SHP77 treated with DMSO at 0.1 percent for 48 hours (cell line): ENCODE measurements at regions not wholly inside any gene's neighbourhood (a gene's known extent, or its start where the extent isn't known, plus 50 kb on each side); places are given as distances from the start of the nearest gene placed in this dataset.

ENCODE experiments used
- DNase-seq: peaks from one replicate; lab custom pipeline; 2025; lab: John Stamatoyannopoulos, UW

DNA sequence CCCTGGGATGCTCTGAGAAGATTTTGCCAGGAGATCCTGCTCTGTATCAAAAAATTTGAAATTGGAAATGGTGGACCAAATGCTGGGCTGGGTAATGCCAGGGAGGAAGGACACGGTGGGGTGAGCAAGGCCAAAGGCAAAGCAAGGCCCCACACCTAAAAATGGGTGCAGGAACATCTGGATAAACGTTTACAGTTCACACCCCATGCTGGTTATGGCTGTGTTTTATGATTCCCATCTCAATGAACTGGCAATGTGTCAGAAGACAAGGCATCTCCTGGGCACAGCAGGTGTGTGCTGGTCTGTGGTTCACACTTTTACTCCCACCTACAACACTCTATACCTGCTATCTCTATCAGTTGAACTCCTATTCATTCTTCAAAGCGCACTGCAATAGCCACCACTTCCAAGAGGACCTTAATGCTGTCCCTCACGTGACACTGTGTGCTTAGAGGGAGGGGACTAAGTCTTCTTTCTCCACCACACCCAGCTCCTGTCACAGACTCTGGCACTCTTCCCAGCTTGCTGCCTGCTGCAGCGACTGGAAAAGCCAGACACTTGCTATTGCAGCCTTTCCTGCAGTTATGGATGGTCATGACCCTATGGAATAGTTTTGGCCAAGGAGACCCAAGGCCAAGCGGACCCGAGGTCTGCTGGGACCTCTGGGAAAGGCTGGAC is 277.5 kb downstream of the CTTN start:
- DNase-seq, result no peak

DNA sequence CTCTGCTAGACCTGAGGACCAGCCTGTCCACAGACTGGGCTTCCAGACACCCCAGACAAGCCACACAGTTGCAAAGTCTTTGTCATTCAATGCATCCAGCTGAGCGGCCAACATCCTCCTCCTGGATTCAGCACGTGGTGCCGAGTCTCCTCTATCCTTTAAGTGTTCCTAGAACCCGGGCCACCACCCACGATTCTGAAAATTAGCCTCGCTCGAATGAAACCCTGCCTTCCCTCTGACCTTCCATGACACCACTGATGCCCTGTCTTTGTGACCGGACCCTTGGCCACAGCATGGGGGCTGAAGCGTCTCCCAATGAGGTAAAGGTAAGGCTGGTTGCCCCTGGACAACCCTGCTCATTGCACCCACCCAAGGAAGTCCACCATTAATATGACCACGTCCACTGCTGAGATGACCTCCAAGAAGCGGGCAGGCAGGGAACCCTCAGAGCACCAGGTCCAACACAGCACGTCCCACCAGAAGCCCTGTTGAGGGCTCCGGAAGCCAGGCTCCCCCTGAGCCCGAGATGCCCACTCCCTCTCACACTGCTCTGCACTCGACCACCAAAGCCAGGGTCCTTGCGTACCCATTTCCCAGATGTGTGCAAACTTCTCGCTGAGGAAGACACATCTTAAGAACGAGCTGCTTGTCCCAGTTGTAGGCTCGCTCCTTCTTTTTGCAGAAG is 279.0 kb downstream of the CTTN start:
- DNase-seq, result no peak

DNA sequence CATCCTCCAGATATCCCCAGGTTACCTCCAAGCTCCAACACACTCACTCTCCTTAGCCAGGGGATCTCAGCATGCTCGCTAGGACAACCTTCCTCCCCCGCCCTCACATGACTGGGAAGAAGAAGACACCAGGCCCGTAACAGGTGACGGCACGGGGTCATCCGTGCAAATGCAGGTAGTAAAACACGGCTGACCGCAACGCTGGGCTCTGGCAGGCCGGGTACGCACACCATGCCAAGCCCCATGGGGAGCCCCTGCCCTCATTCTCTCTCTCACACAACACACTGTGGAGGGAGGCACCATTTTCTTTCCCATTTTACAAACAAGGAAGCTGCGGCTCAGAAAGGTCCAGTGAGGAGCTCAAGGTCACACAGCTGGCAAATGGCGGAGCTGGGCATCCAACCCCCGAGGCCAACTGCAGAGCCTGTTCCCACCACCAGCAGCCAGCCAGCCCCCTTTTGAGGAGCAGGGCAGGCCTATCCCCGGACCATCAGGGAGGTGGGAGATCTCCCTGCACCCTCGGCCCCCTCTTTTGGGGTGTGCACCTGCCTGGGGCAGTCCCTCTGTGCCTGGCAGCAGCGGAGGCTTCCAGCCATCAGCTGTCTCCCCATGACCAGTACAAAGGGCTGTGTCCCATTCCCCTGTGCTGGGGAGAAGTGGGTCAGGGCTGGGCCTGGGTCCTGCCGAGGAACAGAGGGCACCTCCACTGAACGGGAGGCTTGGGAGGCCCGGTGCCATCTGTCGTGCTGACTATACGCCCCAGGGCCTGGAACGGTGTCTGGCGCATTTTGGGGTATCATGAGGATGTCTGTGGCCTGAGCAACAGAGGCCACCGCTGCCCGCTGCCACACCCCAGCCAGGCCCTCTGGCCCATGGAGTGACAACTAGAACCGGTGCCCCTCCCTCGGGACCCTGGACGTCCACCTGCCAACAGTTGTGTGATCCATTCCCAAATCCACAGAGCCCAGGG is 280.9 kb downstream of the CTTN start:
- no peak for DNase-seq

DNA sequence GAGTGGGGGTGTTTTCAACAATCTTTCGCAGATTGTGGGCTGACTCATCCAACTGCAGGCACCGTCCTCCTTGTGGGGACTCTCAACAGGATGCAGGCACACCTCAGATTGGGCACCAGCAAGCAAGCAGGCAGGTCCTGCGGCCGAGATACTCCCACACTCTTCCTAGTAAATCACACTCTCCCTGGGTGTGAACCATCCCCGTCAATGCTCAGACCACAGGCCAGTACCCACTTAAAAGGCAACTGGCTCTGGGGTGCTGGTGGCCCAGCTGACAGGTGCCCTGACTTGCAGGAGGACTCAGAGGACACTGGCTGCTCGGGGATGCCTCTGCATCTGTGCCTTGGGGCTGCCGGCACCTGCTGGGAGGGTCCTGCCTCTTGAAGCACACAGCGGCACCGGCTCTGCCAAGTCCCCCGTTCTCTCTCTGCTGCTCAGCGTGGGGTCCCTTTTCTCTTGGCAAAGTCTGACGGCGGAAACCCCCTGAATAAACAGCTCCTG is 282.5 kb downstream of the CTTN start:
- DNase-seq, result no peak

DNA sequence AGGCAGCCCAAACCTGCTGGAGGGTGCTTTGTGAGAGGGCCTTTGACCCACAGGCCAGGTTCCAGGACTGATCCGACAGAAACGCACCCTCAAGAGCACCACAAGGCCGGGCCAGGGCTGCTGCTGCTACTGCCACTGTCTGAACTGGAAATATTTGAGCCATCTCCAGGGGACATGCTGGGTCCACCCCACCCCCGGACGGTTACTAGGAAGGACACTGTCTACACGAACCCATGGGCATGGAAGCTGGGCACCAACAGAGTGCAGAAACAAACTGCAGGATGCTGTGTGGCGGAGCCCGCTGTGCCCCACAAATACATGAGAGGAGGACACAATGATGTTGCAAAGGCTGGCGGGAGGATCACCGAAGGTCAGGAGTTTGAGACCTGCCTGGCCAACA is 283.7 kb downstream of the CTTN start:
- DNase-seq, result no peak

DNA sequence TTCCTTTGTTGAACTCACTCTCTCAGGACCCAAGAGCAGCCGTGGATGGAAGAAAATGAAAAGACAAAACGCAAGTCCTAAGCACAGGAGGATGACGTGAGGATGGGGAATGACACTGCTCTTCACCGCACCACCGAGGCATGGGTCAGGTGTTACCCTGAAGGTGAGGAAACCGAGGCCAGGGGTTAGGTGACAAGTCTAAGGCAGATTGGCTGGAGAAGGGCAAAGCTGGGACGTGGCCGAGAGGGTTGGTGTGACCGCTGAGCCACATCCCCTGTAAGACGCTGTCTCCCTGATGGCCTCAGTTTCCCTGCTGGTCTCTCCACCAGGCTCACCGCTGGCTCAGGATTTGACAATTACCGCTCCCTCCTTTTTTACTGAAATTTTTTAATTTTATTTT is 284.4 kb downstream of the CTTN start:
- DNase-seq, result no peak

DNA sequence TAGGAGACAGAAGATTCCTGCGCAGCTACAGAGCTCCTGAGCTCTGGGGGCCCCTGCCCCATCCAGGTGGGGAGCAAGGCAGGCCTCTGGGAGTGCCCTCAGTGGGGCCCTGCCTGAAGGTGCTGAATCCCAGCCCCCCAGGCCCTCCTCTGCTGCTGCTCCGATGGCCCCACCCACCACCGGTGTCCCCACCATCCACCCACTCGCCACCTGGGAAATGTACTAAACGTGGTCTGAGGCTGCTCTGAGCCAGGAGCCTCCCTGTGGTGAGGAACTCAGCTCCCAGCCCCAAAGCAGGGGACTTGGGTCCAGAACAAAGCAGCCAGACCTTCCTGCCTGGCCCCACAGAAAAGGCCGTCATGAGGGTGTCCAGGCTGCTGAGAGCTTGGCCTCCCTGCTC is 289.4 kb downstream of the CTTN start:
- no peak for DNase-seq

DNA sequence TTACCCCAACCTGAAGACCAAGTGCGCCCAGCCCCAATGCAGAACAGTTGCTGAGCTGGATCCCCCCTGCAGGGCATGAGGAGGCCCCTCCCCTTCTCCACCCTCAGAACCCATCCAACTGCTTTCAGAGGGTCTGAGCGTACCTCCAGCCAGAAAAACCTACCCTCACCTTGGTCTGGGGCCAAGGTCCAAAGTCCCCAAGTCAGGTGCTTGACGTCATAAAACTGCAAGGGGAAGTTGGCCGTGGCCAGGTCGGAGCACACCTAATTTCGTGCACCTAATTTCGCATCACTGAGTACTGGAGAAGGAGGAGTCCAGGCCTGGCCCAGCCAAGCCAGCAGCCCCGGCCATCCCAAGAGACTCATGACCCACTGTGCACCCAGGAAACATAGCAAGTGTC is 289.8 kb downstream of the CTTN start:
- DNase-seq, result no peak

DNA sequence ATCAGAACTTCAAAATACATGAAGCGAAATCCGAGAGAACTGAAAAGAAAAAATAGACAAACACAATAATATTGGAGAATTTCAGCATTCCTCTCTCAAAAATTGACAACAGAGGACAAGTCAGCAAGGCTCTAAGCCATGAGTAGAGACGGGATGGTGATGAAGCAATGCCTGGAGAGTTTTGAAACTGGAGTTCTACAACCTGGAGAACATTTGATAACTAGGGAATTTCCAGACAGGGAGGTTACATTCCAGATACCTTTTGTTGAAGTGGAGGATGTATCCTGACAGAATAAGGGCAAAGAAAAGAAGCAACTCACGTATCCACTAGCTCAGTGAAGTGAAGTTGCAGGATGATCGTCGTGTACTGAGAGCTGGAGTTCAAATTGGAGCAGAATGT is 291.4 kb downstream of the CTTN start:
- no peak for DNase-seq

DNA sequence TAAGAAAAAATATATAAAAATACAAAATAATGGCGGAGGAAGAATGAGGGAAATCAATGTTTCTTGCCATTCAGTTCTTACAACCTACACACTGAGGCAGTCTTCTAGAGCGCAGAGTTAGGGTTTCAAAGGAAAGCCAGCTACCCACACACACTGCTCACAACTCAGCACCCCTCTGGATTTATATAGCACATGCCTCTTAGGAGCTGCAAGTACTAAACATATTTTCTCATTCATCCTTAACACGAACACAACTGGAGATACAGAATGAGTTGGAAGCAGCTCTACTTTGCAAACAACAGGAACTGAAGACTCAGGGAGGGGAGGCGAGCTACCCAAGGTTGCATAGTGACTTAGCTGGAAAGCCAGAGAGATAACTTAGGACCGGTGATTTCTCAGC is 293.8 kb downstream of the CTTN start:
- DNase-seq, result no peak

DNA sequence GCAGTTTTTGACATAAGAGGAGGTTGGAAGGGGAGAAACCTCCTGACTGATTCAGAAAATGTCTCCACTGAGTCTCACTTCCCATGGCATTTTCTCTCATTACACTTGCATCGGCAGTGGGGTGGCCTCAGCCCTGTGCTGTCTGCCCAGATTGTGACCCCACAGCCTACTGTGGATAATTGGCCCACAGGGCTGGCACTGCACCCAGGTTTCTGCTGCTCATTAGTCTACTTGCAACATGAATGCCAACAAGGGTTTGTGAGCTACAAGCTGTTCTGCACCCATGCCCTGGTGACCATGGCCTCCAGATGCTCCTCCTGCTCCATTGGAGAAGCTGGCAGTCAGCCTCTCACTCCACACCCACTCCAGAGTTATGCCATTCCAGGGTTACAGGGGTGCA is 296.0 kb downstream of the CTTN start:
- DNase-seq, result no peak

DNA sequence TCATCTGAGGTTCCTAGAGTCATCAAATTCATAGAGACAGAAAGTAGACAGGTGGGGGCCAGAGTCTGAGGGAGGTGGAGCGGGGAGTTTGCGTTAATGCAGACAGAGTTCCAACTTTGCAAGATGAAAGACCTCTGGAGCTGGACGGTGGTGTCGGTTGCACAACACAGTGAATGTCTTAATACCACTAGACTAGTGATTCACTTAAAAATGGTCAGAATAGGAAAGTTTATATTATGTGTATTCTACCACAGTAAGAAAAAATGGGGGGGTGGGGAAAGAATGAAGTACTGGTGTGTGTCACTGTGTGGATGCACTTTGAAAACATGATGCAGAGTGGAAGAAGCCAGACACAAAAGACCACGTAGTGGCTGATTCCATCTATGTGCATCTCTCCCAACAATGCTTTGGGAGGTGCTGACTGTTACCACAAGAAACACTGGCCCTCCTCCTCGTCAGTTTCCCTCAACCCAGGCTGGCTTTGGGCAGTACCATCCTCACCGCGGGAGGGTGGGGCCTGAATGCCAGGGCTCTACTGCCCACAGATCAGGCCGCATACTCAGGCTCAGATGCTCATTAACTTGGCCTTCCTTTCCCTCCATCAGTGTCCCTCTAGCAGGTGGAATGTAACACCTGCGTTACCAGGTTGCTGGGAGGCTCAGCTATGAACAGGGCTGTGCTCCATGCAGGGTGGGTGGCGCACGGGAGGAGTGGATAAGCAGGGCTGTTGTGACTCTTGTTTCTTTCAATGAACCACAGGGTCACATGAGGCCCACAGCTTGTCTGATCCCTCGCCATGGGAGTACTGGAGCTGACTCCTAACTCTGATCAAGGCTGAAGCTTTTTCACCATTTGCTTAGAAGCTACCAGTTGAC is 297.0 kb downstream of the CTTN start:
- no peak for DNase-seq

DNA sequence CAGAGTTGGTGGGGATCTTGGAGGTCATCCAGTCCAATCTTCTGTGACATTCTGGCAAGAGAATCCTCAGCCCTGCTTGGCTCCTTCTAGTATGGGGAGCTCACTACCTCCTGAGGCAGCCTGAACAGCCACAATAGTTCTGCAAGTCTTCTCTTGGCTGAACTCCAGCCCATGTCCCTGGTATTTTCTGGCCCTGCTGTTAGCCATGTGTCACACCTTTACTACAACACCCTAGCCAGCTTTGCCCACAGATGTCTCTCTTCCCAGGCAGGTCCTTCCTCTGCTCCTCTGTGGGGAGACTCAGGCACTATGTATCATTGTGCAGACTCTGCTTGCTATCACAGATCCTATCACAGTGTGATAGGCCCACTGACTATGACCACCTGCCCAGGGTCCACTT is 297.7 kb downstream of the CTTN start:
- no peak for DNase-seq

DNA sequence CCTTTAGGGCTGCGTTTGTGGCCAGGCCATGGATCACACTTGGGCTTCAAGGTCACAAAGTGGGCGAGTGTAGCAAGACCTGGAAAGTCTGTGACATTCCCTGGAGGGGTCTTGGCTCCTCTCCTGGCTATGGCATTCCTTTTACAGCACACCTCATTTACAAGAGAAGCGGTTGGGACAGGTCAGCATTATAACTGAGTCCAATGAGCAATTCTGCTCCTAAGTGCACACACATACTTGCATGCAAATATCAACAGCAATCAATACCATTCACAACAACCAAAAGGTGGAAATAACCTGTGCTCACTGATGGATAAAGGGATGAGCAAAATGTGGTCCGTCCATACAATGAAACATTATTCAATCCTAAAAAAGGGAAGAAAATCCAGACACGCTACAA is 298.2 kb downstream of the CTTN start:
- no peak for DNase-seq

DNA sequence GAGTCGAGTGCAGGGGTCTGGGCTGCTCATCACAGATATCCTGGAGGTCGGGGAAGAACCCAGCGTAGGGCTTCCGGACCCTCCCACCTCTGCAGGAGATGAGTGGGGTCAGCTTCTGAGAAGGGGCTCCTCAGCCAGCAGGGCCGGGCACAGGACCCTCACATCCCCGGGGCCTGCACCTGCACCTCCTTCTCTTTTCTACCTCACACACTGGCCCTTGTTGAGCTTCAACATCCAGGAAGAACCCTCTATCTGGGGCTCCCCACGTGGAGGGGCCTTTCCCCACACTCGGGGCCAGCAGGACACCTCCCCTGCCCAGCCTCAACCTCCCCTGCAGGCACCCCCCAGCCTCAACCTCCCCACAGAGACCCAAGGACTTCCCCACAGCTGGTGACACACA is 299.4 kb downstream of the CTTN start:
- no peak for DNase-seq

DNA sequence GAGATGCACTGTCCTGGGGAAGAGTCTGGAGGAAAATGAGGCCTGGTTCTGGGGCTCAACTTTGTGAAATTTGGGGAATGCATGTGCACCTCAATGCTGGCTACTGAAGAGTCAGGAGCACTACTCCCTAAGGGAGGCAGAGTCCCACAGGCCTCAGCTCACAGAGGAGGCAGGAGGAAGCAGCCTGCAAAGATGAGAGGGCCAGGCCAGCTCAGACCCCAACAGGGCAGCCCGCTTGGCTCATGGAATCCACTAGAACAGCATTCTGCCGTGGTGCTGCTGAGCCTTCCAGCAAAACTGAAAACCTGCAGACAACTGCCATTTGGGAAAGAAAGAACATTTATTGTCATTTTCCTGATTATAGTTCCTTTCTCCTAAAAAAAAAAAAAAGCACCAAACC is 300.5 kb downstream of the CTTN start:
- no peak for DNase-seq

DNA sequence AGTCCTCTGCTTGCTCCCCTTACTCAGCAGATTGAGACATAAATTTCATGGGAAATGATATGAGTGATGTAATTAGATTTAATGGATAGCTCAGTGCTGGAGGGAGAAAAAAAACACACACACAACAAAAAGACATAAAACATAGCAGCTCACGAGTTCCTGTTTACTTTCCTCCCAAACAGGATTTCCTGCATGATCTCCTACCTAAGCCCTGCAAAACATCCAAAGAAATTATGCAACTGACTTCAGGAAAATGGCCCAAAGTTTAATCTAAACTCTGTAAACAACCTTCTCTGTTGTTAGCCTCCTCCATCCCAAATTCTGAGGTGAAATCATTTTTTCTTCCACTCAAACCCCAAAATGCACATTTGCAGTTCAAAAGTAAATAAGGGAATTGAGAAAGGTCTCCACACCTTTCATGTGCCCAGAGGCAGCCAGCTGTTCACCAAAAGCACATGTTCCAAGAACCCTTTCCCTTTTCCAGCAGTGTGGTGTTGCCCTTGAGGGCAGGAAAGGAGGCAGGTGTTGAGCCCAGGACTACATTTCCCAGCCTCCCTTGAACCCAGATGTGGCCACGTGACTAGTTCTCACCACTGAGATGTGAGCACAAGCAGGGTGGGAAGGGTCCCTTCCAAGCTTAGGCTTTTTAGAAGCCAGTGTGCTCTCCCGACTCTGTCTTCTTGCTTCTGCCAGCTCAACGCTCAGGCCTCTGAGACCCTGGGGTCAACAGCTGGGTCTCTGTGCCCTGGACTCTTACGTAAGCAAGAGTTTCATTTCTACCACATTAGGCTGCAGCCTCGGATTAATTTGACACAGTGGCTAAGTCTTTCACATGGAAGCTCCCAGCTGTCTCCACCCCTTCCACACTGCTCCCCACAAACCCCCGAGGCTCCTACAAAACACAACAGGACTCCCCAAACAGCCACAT is 301.2 kb downstream of the CTTN start:
- no peak for DNase-seq

DNA sequence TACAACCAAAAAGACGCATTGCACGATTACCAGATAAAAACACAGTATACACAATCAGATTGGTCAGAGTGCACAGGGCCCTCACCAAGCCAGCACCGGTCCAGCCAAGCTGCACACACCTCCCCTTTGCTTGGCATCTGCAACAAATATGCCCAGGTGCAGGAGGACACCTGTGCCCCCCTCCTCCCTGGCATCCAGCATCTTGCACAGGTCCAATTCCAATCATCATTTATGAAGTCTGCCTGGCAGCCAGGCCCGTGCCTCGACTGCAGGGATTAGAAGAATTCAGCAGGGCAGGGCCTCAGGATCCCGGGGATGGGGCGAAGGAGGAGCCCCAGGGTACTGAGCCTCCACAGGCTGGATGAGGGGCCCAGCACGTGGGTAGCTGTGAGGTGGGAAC is 302.1 kb downstream of the CTTN start:
- DNase-seq, result no peak

DNA sequence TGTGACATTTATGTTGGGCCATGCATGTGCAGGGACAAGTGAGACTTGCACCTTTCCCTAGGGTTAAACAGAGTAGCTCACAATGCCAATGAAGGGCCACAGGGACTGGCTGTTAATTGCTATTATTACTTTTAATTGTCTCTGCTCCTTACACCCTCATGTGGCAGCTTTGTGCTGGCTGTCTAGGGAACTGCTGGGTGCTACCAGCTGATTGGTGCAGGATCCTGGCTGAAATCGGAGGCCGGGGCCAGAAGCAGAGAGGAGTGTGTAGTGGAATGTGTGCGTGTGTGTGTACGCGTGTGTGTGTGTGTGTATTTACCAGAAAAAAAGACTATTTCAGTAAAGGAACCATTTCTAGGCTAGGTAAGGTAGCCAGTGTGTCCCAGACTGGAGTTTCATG is 302.5 kb downstream of the CTTN start:
- DNase-seq, result no peak

DNA sequence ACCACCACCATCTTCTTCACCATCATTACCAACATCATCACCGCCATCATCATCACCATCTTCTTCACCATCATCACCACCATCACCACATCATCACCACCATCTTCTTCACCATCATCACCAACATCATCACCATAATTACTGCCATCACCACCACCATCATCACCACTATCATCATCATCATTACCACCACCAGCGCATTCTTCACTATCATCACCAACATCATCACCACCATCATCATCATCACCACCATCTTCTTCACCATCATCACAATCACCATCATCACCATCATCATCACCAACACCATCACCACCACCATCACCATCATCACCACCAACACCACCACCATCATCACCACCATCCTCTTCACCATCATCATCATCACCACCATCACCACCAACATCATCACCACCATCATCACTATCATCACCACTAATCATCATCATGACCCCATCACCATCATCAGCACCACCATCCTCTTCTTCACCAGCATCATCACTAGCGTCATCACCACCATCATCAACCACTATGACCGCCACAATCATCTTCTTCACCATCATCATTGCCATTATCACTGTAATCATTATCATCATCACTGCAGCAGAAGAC is 303.8 kb downstream of the CTTN start:
- no peak for DNase-seq
